GM21381 (cell line): ENCODE measurements at regions not wholly inside any gene's neighbourhood (a gene's known extent, or its start where the extent isn't known, plus 50 kb on each side); places are given as distances from the start of the nearest gene placed in this dataset.

Source experiments
- ATAC-seq: cut with Tn5 transposase; IDR thresholded peaks from one replicate; pipeline ENCODE4 v1.9.1; 2021; ENCODE audit warnings: mild to moderate bottlenecking, moderate library complexity; ENCODE audit not compliant: unreplicated experiment

DNA sequence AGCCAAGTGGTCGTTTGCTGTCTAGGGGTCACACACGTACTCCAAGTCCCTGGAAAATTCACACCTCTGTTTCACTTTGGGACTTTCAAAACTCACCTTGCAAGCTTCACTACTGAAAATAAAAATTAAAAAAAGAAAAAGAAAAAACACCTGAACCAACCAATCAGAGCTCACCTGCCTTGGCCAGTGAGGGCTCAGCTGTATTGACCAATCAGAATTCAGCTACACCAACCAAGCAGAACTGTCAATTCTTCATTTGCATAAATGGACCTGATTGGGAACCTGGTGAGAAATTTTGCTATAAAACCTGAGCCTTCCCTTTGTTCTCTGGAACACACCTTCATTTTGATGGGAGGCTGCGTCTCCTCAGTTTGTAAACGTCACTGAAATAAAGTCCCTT lies 176.4 kb downstream of the TTC32 start:
- ATAC-seq = no peak

DNA sequence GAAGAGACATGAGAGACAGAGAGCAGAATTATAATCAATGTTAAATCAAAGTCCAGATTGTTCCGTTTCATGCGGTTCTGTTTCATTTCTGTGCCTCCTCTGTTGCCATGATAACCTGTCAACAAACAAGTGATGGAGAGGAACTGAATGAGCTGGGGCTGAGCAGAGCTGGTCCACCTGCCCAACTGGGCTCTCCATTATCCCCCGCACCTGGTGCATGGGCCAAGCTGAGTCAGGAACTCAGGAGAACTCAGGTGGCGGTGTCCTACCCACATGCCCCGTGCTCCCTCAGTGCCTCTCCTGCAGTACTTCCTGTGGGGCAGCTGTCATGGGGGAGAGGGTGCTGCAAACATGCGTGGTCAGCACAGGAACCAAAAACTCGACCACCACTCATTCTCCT lies 178.8 kb downstream of the TTC32 start:
- no peak for ATAC-seq

DNA sequence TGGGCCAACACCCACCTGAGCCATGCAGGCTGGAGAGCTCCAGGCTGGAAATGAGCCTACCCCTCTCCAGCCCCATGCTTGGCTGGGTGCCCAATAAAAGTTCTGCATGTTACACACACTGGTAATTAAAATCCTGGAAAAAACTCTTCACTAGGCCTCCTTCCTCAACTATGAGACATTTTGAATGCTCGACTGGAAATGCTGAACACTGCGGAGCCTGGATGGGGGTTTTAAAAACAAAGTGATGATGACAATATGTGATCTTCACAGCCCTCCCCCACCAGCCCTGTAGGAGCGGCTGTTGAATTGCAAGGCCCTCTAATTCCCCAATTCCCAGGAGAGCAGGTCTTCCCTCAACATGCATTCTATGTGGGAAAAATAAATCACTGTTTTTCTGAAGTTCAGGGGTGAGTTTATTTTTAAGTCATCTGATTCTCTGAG lies 179.2 kb downstream of the TTC32 start:
- ATAC-seq = no peak

DNA sequence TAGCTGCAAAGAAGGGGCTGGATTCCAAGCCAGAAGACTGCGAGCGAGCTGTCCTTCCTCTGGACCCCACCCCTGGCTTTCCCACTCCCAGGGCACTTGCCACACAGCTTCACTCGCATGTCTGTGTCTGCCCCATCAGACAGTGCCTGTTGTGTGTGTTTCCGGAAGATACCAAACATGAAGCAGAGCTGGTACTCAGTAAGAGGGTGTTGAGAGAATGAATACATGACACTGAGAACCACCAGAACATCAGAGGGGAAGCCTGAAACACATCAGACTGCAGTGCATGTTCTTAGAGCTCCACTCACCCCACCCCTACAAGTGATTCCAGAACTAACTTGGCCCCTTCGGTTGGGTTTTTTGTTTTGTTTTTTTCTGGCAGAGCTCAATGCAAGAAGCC lies 181.5 kb downstream of the TTC32 start:
- ATAC-seq = no peak

DNA sequence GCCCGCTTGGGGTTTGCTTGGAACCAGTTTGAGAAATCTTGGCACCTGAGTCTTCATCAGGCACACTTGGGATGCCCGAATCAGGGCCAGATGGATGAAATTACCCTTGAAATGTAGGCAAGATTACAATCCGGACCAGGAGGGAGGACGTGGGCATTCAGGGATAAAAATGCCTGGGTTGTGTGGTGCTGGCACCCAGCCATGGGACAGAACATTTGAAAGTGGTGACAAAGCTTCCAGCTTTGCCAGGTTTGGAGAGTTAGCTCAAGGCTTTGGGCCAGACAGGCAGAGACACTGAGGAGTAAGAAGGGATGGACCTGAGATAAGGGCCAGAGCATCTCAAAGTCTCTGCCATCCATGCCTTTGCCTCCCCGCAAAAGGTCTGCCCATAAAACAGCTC lies 182.2 kb downstream of the TTC32 start:
- no peak for ATAC-seq

DNA sequence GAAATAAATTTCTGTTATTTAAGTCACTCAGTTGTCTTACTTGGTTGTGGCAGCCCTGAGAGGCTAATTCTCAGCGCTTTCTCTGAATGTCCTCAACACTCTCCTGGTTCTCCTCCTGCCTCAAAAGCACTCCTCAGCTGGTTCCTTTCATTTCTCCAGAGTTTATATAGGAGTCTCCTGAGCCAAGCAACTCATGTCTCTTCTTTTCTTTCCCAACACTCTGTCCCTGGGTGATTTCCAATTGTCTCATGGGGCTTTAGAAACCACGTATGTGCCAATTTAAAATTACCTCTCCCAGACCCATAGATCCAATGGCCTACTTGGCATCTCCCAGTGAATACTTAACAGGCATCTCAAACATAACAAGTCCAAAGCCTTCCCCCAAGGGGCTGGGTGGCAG lies 184.3 kb downstream of the TTC32 start:
- ATAC-seq = no peak

DNA sequence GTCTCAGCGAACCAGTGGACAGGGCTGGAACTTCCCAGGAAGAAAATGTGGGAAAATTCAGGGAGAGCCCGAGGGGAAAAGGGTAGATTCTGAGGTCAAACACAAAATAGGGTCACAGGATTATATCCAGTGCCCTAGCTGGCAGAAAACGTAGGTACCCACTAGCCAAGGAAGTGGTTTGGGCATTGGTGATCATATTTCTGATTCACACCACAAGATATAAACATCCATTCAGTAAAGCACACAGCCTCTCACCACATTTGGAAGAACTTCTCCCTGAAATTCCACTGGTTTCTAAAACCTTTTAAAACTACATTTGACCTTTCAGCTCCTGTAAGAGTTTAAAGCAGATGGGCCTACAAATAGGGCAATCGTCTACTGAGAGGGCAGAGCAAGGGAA lies 186.9 kb downstream of the TTC32 start:
- ATAC-seq = no peak

DNA sequence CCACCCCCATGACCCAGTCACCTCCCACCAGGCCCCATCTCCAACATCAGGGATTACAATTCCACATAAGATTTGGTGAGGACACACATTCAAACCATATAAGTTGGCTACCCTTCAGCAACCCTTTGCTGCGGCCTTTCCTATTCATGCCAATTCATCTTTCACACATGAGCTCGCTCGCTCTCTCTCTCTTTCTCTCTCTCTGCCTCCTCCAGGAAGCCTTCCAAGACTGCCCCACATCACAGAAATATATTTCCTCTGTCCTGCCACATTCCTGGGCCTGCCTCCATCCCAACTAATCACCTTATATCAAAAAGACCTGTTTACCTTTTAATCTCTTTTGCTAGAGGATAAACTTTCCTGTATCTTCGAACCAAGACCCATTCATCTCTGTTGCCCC lies 188.9 kb downstream of the TTC32 start:
- no peak for ATAC-seq

DNA sequence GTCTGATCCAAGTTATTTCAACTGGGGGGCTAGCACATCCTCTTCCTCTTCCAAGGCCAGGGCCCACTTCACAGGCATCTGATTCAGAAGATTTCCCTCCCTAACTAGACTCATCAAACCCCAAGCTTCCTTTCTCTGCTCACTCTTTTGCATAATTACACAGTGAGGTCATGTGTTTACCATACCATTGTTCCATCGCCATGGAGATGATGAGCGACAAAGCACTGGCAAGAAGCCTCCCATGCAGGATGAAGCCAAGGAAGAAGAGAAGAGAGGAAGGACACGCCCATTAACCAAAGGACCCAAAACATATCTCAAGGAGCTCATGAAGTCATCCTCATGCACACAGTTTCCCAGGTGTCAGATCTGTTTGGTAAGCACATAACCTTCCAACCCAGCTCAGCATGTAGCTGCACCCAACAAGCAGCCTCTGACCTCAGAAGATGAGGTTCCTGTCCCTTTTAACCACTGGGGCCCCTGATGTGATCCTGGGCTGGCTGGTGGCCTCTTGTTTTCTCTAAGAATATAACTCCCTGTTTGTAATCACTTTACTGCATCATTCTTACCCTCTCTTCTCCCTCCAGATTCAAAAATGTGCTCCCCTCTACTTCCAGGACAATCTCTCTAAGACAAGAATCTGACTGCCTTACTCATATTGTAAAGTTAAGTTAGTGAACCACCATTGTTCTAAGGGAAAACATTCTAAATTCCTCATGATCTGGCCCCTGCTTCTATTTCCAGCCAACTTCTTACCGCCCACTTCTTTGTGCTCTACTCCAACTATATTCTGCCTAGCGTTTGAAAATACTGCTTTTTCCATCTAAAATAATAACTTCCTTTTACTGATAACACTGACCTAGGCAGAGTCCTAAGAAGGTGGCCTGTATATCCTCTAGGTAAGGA lies 190.1 kb downstream of the TTC32 start:
- ATAC-seq = no peak

DNA sequence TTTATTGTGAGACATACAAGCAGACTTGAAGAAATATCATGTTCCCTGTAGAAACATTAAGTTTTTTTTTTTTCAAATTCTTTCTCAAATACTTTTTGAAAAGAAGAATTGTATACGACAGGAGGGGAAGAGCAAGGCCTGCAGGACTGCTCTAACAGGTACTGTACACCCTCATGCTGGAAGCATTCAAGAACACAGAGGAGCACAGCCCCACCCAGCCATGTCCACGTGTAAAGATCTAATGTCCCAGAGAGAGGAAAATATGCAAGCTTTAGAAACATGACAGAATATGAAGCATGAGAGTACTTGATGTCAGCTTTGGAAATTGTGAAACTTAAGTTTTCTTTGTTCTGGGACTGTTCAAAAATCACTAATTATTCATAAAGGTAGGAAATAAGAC lies 191.6 kb downstream of the TTC32 start:
- ATAC-seq = no peak

DNA sequence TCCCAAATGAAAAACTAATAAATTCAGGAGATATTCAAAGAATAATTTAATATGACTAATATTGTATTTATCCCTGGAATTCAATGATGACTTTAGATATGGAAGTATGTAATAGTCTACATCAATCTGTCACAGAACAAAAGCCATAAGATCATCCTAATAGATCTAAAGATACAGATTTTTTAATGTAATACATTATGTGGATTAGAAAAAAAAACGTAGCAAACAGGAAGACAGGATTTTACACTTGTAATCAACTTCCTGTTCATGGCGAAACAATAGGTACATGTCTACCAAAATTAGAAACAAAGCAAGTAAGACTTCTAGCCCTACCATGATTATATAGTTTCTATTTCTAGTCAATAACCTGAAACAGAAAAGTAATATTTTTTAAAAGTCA lies 192.2 kb downstream of the TTC32 start:
- no peak for ATAC-seq

DNA sequence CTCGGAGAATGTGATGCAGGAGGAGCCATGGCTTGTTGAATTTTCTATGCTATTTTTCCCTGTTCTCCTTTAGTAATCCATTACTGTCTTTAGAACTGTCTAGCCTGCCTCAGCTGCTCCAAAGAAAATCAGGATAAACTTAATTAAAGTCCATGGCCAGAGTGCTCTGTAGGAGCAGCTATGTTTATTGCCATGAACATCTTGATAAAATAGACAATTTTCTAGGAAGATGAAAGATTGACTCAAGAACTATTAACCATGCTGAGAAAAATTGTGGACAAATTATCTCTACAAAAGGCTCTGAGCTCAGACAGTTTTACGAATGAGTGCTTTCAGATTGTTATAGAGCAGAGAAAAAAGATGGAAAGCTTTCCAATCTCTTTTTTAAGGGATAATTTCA lies 193.0 kb downstream of the TTC32 start:
- no peak for ATAC-seq

DNA sequence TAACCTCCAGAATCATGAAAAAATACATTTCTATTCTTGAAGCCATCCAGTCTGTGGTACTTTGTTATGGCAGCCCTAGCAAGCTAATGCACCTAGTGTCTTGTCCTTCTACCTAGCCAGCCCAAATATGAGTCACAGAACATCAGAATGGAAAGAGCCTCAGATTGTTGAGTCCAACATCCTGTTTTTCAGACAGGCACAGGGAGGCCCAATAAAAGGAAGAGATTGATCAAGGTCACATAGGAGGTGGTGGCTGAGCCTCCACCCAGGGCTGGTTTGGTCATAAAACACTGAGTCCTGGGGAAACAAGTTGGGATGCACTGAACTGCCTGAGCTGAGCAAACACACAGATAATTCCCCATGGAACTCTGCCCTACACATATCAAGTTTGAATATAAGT lies 195.5 kb downstream of the TTC32 start:
- no peak for ATAC-seq

DNA sequence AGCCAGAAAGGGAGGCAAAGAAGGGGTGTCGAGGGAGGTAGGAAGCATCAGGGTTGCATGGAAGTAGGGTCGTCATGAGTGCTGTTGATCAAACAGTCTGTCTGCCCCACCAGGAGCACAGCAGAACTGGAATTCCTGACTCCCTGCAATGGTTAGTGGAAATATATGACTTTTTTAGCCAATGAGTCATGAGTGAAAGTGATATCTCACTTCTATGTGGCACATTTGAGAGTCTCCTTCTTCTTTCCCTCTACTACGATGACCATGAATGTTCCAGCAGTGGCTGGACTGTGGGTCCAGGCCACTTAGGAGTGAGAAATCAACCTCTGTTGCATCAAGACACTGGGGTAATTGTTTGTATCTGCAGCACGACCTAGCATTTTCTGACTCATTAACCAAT lies 199.5 kb downstream of the TTC32 start:
- ATAC-seq = no peak

DNA sequence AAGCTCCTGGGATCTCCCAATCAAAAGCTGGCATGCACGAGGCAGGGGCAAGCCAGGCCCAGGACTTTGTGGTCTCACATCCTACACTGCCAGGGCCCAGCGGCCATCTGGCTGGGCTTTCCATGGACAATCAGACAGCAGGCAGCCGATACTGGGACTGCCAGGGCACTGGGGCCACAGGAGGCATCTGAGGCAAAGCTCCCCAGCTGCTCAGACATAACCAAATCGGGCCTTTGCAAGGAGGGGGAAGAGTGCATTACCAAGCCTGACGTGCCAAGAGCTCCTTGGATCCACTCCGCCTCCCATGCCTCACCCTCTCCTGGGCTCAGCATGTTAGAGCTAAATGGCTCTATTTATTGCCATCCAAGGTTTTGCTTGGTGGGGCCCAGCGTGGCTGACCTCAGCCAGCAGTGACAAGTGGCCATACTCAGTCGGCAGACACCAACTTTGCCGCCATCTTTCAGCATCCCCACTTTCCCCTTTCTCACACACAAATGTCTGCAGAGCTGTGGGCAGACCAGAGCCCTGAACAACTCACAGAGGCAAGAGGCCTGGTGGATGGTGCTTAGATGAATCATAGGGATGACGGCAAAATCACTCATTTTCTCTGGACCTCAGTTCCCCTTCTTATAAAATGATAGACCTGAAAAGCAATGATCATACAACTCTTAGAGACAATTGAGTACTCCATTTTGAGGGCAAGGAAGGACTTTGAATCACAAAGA lies 200.8 kb downstream of the TTC32 start:
- no peak for ATAC-seq

DNA sequence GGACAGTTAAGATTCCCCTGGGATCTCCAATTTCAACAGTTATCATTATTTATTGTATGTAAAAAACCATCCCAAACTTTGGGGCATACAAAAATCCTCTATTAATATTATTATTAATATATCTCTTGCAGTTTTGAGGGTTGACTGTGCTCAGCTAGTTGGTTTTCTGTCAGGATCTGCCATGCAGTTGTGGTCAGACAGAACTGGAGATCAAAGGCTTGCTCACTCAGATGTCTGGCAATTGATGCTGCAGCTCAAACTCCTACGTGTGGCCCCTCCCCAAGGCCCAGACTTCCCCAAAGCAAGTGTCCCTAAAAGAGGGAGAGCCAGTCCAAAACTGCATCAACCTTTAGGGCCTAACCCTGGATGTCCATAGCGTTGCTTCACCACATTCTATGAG lies 204.7 kb downstream of the TTC32 start:
- no peak for ATAC-seq

DNA sequence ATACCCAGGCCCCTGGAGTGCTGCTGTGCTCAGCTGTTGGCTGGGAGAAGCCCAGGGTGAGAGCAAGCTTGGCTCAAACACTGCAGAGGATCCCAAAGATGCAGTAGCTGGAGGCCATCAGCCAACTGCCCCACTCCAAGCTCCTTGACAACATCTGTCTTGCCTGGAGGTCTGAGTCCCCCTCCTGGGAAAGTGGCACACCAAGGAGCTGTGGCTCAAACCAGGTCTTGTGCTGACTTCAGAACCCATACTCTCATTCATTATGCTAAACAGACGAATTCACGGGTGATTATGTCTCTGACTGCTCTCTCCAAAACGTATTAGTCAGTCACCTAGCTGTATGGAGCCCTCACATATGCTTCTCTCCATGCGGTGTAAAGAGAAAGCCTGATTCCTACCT lies 206.1 kb downstream of the TTC32 start:
- no peak for ATAC-seq

DNA sequence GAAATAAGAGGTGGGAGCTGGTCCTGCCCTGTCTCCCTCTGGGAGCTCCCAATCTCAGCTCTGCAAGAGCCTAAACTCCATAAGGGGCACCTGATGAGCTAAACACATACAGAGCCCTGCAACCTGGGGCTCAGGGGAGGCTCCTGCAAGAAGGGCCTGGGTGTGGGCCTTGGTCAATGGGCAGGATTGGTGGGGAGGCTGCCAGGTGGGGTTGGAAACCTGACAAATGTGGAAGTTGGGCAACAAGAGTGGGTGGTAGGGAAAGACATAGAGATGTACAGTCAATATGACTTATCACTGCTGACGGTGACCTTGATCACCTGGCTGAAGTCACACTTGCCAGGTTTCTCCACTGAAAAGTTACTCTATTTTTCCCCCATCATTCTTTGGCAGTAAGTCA lies 209.9 kb downstream of the TTC32 start:
- ATAC-seq = no peak

DNA sequence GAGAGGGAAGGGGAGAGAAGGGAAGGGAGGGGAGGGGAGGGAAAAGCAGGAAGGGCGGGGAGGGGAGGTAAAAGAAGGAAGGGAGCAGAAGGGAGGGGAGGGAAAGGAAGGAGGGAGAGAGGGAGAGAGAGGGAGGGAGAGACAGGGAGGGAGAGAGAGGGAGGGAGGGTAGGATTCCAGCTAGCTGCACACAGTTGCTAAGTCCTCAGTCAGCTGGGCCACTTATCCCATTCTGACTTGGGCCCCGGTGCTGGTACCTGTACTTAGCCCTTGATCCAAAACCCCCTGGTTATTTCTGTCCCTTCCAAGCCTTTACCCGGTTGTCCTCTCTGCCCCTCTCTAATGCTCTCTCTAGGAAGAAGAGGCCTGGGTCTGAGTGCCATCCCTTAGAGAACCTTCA lies 211.4 kb downstream of the TTC32 start:
- ATAC-seq = no peak

DNA sequence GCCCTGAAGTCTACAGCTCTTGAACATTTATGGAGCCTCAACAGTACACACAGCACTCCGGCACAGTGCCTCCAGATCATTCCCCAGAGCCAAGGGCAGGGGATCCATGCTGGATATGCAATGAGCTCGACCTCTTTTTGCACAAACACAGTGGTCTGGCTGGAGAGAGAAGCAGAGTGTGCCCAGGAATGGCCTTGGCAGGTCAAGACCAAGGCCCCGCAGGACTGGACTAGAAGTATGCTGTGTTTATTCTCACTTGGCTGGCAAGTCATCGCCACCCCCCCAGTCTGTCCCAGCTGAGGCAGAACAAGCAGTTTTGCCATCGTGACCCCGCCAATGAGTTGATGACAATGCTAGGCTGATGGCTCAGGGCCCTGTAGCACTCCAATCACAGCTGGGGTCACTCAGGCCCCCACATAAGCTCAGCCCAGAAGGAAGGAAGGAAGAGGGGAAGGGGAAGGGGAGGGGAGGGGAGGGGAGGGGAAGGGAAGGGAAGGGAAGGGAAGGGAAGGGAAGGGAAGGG lies 212.1 kb downstream of the TTC32 start:
- no peak for ATAC-seq

DNA sequence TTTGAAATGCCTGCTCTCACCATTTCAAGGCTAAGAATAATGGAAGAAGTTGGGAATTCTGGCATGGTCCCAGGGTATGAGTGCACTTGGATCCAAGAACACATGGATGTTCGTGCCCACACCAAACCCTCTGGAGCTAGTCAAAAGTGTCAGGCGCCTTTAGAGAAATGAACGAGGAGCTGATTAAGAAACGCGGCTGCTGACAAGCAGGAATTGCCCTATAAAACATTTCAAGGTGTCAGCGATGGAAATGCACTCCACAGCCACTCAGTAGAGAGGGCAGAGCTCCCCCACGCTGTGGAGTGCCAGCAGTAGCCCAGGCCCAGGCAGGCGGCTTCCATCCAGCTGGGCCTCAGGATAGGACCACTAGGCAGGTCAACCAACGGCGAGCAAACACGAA lies 213.7 kb downstream of the TTC32 start:
- no peak for ATAC-seq

DNA sequence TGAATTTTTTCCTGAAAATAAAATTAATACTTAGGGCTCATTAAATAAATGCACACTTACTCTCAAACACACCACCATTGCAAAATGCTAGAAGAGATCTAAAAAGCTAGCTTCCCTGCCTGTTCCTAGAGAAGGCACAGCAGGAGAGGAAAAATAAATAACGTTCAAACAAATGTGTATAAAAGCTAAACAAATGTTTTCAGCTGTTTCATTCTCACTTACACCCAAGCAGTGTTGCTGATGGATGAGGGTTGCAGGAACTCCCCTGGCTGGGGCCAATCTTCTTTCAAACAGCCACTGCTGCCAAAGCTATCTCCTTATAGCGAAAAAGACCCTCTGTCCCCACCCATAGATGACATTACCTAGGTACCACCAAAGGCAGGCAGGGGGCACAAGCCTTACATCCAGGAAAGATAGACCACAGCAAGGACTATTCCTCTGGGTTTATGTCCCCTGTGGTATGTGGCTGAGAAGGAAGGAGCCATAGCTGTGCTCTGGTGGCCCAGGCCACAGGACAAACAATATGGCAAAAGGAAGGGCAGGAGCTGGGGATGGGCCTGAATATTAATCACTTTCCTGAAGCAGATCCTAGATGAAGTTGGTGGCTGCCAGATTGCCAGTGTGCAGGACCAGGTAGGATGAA lies 214.6 kb downstream of the TTC32 start:
- ATAC-seq = no peak
